AG10803 (cell line): ENCODE measurements at regions not wholly inside any gene's neighbourhood (a gene's known extent, or its start where the extent isn't known, plus 50 kb on each side); places are given as distances from the start of the nearest gene placed in this dataset.

ENCODE experiments used
- DNase-seq: peaks from one replicate; pipeline ENCODE4 v3.0.0; 2010; ENCODE audit warnings: low read depth
- H3K4me3 ChIP-seq: 2 replicates; pipeline ENCODE4 v1.5.1; 2011; ENCODE audit warnings: mild to moderate bottlenecking, low read length, control low read depth
- TF ChIP-seq, protein P1 (sequence below): conservative IDR thresholded peaks from 2 replicates; pipeline ENCODE4 v1.5.1; 2011; ENCODE audit warnings: mild to moderate bottlenecking, low read length, control low read depth, inconsistent platforms

DNA sequence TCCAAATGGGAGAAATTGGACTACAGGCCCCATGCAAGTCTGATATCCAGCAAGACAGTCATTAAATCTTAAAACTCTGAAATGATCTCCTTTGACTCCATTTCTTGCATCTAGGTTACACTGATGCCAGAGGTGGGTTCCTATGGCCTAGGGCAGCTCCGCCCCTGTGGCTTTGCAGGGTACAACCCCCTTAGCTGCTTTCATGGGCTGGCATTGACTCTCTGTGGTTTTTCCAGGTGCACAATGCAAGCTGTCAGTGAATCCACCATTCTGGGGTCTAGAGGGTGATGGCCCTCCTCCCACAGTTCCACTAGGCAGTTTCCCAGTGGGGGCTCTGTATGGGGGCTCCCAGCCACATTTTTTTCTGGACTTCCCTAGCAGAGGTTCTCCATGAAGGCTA is 228.5 kb upstream of the ADAMTS3 start:
- no peak for DNase-seq
- no peak overlapping the region for H3K4me3 ChIP-seq
- TF ChIP-seq, protein P1, sequence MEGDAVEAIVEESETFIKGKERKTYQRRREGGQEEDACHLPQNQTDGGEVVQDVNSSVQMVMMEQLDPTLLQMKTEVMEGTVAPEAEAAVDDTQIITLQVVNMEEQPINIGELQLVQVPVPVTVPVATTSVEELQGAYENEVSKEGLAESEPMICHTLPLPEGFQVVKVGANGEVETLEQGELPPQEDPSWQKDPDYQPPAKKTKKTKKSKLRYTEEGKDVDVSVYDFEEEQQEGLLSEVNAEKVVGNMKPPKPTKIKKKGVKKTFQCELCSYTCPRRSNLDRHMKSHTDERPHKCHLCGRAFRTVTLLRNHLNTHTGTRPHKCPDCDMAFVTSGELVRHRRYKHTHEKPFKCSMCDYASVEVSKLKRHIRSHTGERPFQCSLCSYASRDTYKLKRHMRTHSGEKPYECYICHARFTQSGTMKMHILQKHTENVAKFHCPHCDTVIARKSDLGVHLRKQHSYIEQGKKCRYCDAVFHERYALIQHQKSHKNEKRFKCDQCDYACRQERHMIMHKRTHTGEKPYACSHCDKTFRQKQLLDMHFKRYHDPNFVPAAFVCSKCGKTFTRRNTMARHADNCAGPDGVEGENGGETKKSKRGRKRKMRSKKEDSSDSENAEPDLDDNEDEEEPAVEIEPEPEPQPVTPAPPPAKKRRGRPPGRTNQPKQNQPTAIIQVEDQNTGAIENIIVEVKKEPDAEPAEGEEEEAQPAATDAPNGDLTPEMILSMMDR = no peak

DNA sequence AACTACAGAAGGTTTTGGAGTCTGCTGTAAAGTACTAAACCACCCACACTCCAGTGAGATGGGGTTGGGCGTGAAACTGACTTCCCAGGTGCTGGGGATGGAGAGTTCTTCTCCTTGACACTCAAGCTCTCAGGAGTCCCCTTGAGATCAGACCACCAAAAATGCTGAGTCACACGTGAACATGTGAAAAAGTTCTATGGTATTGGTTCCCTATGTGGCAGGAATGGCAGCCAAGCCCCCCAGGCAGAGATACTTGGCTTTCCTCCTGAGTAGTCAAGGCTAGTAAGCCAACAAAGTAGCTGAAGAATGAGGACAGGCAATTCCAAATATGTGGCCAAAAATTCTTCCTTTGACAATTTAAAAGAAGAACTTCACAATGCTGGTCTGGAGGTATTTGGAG is 222.0 kb upstream of the ADAMTS3 start:
- no peak overlapping the region for H3K4me3 ChIP-seq
- DNase-seq = no peak
- TF ChIP-seq, protein P1 = no peak

DNA sequence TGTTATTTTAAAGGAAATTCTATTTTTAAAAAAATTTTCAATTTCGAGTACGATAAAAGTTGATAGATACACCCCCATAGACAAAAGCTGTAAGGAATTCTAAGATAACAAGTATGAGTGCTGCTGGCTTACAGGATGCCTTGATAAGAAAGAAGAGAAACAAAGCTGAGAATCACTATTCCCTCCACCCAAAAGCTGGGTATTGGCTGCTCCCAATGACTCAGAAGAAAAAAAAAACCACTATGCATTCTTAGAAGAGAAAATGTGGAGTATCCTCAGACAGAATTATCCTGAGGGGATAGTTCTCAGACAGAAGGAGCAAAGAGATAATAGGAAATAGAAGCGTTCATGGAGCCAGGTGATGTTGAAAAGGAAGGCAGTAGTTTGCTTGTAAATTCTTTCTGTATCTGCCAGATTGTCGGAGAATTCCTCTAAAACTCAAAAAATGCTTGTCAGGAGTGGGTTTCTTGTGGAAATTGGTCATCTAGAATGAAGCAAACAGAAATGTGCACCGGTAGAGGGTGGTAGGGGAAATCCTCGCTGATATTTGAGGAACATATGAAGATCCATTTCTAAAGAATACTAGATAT is 217.5 kb upstream of the ADAMTS3 start:
- H3K4me3 ChIP-seq = no peak overlapping the region
- TF ChIP-seq, protein P1 = no peak
- DNase-seq = no peak

DNA sequence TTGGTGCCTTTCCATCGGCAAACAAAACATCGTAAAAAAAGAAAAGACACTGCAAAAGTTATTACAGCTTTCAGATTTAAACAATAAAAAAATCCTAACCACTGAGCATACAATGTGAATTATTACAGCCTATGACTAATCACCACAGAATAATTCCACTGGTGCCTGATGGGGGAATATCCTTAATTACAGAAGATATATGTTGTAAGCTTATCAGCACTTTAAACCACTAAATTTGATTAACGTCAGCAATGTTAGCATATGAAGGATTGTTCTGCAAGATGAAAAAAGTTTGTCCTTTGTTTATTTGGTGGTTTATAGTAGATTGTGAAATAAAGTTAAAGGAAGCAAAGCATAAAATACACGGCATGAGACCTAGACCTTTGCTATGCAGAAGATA is 210.2 kb upstream of the ADAMTS3 start:
- DNase-seq = peak; percentile 63
- TF ChIP-seq, protein P1 = no peak
- no peak overlapping the region for H3K4me3 ChIP-seq

DNA sequence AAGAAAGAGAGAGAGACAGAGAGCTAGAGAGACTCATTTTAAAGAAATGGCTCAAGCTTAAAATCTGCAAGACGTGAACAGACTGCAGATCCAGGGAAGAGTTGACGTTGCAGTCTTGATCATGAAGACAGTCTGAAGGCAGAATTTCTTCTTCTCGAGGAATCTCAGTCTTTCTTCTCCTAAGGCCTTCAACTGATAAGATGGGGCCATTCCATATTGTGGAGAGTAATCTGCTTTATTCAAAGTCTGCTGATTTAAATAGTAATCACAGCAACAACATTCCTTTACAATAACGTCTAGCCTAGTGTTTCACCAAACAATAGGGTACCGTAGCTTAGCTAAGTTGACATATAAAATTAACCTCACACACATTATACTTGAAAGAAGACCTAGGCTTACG is 208.4 kb upstream of the ADAMTS3 start:
- no peak overlapping the region for H3K4me3 ChIP-seq
- no peak for DNase-seq
- TF ChIP-seq, protein P1 = no peak

DNA sequence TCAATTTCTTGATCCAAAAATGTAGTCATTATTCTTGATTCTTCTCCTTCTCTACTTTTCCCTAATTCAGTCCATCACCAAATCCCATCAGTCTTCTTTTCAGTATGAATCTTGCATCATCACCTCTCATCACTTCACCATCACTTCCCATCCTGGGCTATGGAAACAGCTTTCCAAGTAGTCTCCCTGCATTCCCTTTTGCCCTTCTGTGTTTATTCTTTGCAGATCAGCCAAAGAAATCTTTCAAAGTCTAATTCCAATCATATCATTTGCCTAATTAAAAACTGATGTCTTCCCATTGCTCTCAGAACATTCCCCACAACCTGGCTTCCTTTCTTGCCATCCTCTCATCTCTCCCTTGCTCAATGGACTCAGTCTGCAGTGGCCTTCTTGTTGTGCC is 201.7 kb upstream of the ADAMTS3 start:
- TF ChIP-seq, protein P1 = no peak
- no peak overlapping the region for H3K4me3 ChIP-seq
- peak; percentile 41 for DNase-seq

DNA sequence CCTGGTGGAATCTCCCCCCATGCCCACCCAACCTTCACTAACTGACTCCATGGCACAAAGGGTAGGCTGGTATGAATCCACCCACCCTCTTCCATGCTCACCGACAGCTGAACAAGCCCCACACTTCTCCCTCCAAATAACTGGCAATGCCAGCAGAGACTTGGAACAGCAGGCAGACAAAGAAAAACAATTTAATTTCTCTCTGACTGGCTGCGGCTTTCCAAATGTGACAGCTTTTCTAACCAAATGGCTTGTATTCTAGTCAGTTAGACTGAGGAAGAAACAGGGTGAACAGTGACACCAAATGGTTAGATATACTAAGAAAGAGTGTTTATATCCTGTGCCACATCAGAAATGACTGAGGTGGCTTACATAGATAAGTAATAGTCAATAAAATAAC is 199.3 kb upstream of the ADAMTS3 start:
- DNase-seq = no peak
- no peak overlapping the region for H3K4me3 ChIP-seq
- TF ChIP-seq, protein P1 = no peak
